Neural cell (in vitro differentiated cells): ENCODE measurements at regions not wholly inside any gene's neighbourhood (a gene's known extent, or its start where the extent isn't known, plus 50 kb on each side); places are given as distances from the start of the nearest gene placed in this dataset.

Experiments used
- CTCF ChIP-seq: fragments of 450-650 bp; IDR thresholded peaks from 2 replicates; pipeline ENCODE4 v1.5.1; 2014; ENCODE audit warnings: antibody characterized with exemption, mild to moderate bottlenecking, moderate library complexity; ENCODE audit not compliant: poor library complexity, severe bottlenecking
- MXI1 ChIP-seq: fragments of 450-650 bp; conservative IDR thresholded peaks from 2 replicates; pipeline ENCODE4 v1.6.1; 2014; ENCODE audit warnings: antibody characterized with exemption, mild to moderate bottlenecking; ENCODE audit not compliant: poor library complexity, severe bottlenecking
- SMC3 ChIP-seq: fragments of 450-650 bp; conservative IDR thresholded peaks from 2 replicates; pipeline ENCODE4 v1.6.1; 2014; ENCODE audit warnings: antibody characterized with exemption, mild to moderate bottlenecking, moderate library complexity; ENCODE audit not compliant: poor library complexity

- TF ChIP-seq CTCF (no peak), SMC3 (no peak), MXI1 (no peak)
Measured at GRCh38 chr22:49116486-49117120, 711.1 kb downstream of the BRD1 start.
